H9 (cell line): ENCODE measurements at regions not wholly inside any gene's neighbourhood (a gene's known extent, or its start where the extent isn't known, plus 50 kb on each side); places are given as distances from the start of the nearest gene placed in this dataset.

ENCODE experiments used
- DNase-seq: peaks from one replicate; pipeline ENCODE4 v3.0.0-alpha.2; 2017
- H2AFZ ChIP-seq: one replicate; pipeline ENCODE4 v1.6.1; 2013; ENCODE audit warnings: mild to moderate bottlenecking, low read length, control low read depth, moderate library complexity
- H2AK5ac ChIP-seq: 2 replicates; pipeline ENCODE4 v1.6.1; 2013; ENCODE audit warnings: low read length, control low read depth, mixed read lengths; ENCODE audit not compliant: insufficient read length
- H2BK120ac ChIP-seq: one replicate; pipeline ENCODE4 v1.6.1; 2013; ENCODE audit warnings: low read depth, mild to moderate bottlenecking, low read length, control low read depth, inconsistent platforms; ENCODE audit not compliant: poor library complexity, severe bottlenecking
- H2BK12ac ChIP-seq: 2 replicates; pipeline ENCODE4 v1.6.1; 2013; ENCODE audit warnings: low read length, control low read depth, mixed read lengths, low read depth; ENCODE audit not compliant: insufficient read length
- H2BK15ac ChIP-seq: 2 replicates; pipeline ENCODE4 v1.6.1; 2013; ENCODE audit warnings: low read depth, low read length, control low read depth
- H2BK20ac ChIP-seq: one replicate; pipeline ENCODE4 v1.6.1; 2013; ENCODE audit warnings: low read depth, mild to moderate bottlenecking, low read length, control low read depth, inconsistent platforms; ENCODE audit not compliant: poor library complexity, severe bottlenecking
- H2BK5ac ChIP-seq: 2 replicates; pipeline ENCODE4 v1.6.1; 2013; ENCODE audit warnings: low read length, control low read depth, mixed read lengths; ENCODE audit not compliant: insufficient read length
- H3K14ac ChIP-seq: 2 replicates; pipeline ENCODE4 v1.6.1; 2013; ENCODE audit warnings: low read length, control low read depth; ENCODE audit not compliant: insufficient read depth
- H3K18ac ChIP-seq: 2 replicates; pipeline ENCODE4 v1.6.1; 2013; ENCODE audit warnings: low read depth, mild to moderate bottlenecking, mixed read lengths, low read length, control low read depth; ENCODE audit not compliant: insufficient read length
- H3K23ac ChIP-seq: 2 replicates; pipeline ENCODE4 v1.6.1; 2013; ENCODE audit warnings: low read length, control low read depth, mixed read lengths, low read depth; ENCODE audit not compliant: insufficient read length
- H3K23me2 ChIP-seq: 2 replicates; pipeline ENCODE4 v1.6.1; 2013; ENCODE audit warnings: low read depth, mild to moderate bottlenecking, mixed read lengths, low read length, control low read depth; ENCODE audit not compliant: insufficient read length, poor library complexity, severe bottlenecking
- H3K27ac ChIP-seq: 2 replicates; pipeline ENCODE4 v1.5.1; 2013; ENCODE audit warnings: low read length, control low read depth, mixed read lengths, low read depth; ENCODE audit not compliant: insufficient read length
- H3K27me3 ChIP-seq: 2 replicates; pipeline ENCODE4 v1.6.1; 2013; ENCODE audit warnings: low read length, control low read depth, inconsistent platforms; ENCODE audit not compliant: insufficient read depth
- H3K4ac ChIP-seq: 2 replicates; pipeline ENCODE4 v1.6.1; 2013; ENCODE audit warnings: low read depth, mild to moderate bottlenecking, control low read depth, inconsistent platforms, low read length, moderate library complexity
- H3K4me1 ChIP-seq: 2 replicates; pipeline ENCODE4 v1.6.1; 2013; ENCODE audit warnings: low read length, control low read depth, inconsistent platforms; ENCODE audit not compliant: insufficient read depth
- H3K4me2 ChIP-seq: 2 replicates; pipeline ENCODE4 v1.6.1; 2013; ENCODE audit warnings: low read length, control low read depth, mixed read lengths; ENCODE audit not compliant: insufficient read length, insufficient read depth
- H3K56ac ChIP-seq: 2 replicates; pipeline ENCODE4 v1.6.1; 2013; ENCODE audit warnings: low read depth, mild to moderate bottlenecking, mixed read lengths, low read length, control low read depth; ENCODE audit not compliant: insufficient read length
- H3K79me1 ChIP-seq: 2 replicates; pipeline ENCODE4 v1.6.1; 2013; ENCODE audit warnings: low read depth, mild to moderate bottlenecking, moderate library complexity, low read length, control low read depth, inconsistent platforms; ENCODE audit not compliant: insufficient read depth, poor library complexity, severe bottlenecking
- H3K79me2 ChIP-seq: 2 replicates; pipeline ENCODE4 v1.6.1; 2013; ENCODE audit warnings: low read length, control low read depth, inconsistent platforms; ENCODE audit not compliant: insufficient read depth
- H3K9ac ChIP-seq: 2 replicates; pipeline ENCODE4 v1.6.1; 2013; ENCODE audit warnings: low read length, control low read depth, mixed read lengths; ENCODE audit not compliant: insufficient read length; ENCODE audit errors: extremely low read depth
- H3K9me3 ChIP-seq: one replicate; pipeline ENCODE4 v1.6.1; 2013; ENCODE audit warnings: low read depth, low read length, inconsistent platforms; ENCODE audit not compliant: control insufficient read depth
- H3T11ph ChIP-seq: one replicate; pipeline ENCODE4 v1.6.1; 2013; ENCODE audit warnings: mild to moderate bottlenecking, low read length, control low read depth, inconsistent platforms
- H4K20me1 ChIP-seq: one replicate; pipeline ENCODE4 v1.6.1; 2013; ENCODE audit not compliant: control insufficient read depth, insufficient read length, insufficient read depth
- H4K5ac ChIP-seq: 2 replicates; pipeline ENCODE4 v1.6.1; 2013; ENCODE audit warnings: low read depth, mild to moderate bottlenecking, mixed read lengths, low read length, control low read depth; ENCODE audit not compliant: insufficient read length
- H4K8ac ChIP-seq: replicated peaks from 2 replicates; pipeline ENCODE4 v1.6.1; 2013; ENCODE audit warnings: low read length, control low read depth, mixed read lengths, low read depth; ENCODE audit not compliant: insufficient read length
- H4K91ac ChIP-seq: 2 replicates; pipeline ENCODE4 v1.6.1; 2013; ENCODE audit warnings: low read depth, mild to moderate bottlenecking, moderate library complexity, mixed read lengths, low read length, control low read depth; ENCODE audit not compliant: insufficient read length
- H3K27ac Mint-ChIP-seq, 3 experiments: 2 replicates in 2 of 3; 3 replicates in 1 of 3; pipeline ENCODE4 v1.8.0; 2020 to 2021; ENCODE audit warnings: mixed read lengths in 3 of 3, mild to moderate bottlenecking in 1 of 3, moderate library complexity in 1 of 3
- H3K27me3 Mint-ChIP-seq: 2 replicates; pipeline ENCODE4 v1.8.0; 2021; ENCODE audit warnings: low read depth, mild to moderate bottlenecking, moderate library complexity, mixed read lengths
- H3K36me3 Mint-ChIP-seq, 3 experiments: 2 replicates in 2 of 3; 3 replicates in 1 of 3; pipeline ENCODE4 v1.8.0; 2020 to 2021; ENCODE audit warnings: low read depth in 3 of 3, mixed read lengths in 3 of 3; ENCODE audit not compliant: insufficient read depth in 1 of 3
- H3K4me1 Mint-ChIP-seq, 2 experiments: 2 replicates each; pipeline ENCODE4 v1.8.0; 2020; ENCODE audit warnings: mixed read lengths in 2 of 2
- H3K4me3 Mint-ChIP-seq, 2 experiments: 2 replicates in 1 of 2; 3 replicates in 1 of 2; pipeline ENCODE4 v1.8.0; 2020 to 2021; ENCODE audit warnings: mild to moderate bottlenecking in 2 of 2, mixed read lengths in 2 of 2, moderate library complexity in 1 of 2
- H3K9me3 Mint-ChIP-seq, 2 experiments: 2 replicates in 1 of 2; 3 replicates in 1 of 2; pipeline ENCODE4 v1.8.0; 2020; ENCODE audit warnings: mild to moderate bottlenecking in 2 of 2, mixed read lengths in 2 of 2, moderate library complexity in 1 of 2
- CTCF ChIP-seq: fragments of 200-600 bp; sonication (generic); conservative IDR thresholded peaks from 3 replicates; pipeline ENCODE4 v1.8.0; 2021; ENCODE audit warnings: antibody characterized with exemption, mild to moderate bottlenecking
- WGBS: extraction: QIAGEN DNeasy Blood & Tissue Kit; methylation state at CpG from one replicate; pipeline ENCODE4 v1.1.7; 2013; ENCODE audit warnings: missing lambda C conversion rate, low lambda C conversion rate, mixed read lengths; ENCODE audit not compliant: insufficient read length; ENCODE audit errors: extremely low coverage; 5-methylcytosine and 5-hydroxymethylcytosine counted together

- H3K18ac ChIP-seq = no peak overlapping the region
- no peaks in the 10 kb centered on the region for H3K27me3 ChIP-seq
- H2BK12ac ChIP-seq = no peak overlapping the region
- TF ChIP-seq CTCF = no peak
- H4K20me1 ChIP-seq = no peaks in the 10 kb centered on the region
- no peak overlapping the region for H2BK15ac ChIP-seq
- H2BK120ac ChIP-seq = no peak overlapping the region
- no peaks in the 10 kb centered on the region for H3K4me1 ChIP-seq
- no peaks in the 10 kb centered on the region for H3K23me2 ChIP-seq
- no peaks in the 10 kb centered on the region for H3K79me2 ChIP-seq
- no peak overlapping the region for H3K27ac ChIP-seq
- no peak overlapping the region for H4K91ac ChIP-seq
- Mint-ChIP-seq H3K4me3 (no peak overlapping the region), H3K9me3 (peaks cover 54 to 61% of the 10 kb centered on the region in 2 experiments), H3K27me3 (peaks cover 2% of the 10 kb centered on the region), H3K4me1 (no peaks in the 10 kb centered on the region), H3K27ac (no peak overlapping the region), H3K36me3 (peaks cover 20 to 26% (median 24%) of the 10 kb centered on the region in 3 experiments)
- H3K14ac ChIP-seq = no peak overlapping the region
- no peaks in the 10 kb centered on the region for H3K79me1 ChIP-seq
- H3K9ac ChIP-seq = no peak overlapping the region
- DNase-seq = no peak
- no peak overlapping the region for H3K4me2 ChIP-seq
- no peak overlapping the region for H3K56ac ChIP-seq
- H3K23ac ChIP-seq = no peak overlapping the region
- no CpG with 5 or more reads among the region's 9 CpGs for WGBS
- H2BK5ac ChIP-seq = no peak overlapping the region
- H2AK5ac ChIP-seq = no peak overlapping the region
- H4K5ac ChIP-seq = no peak overlapping the region
- H2AFZ ChIP-seq = no peak overlapping the region
- H4K8ac ChIP-seq = no peak overlapping the region
- H3K9me3 ChIP-seq = peaks cover 37% of the 10 kb centered on the region
- no peak overlapping the region for H2BK20ac ChIP-seq
- no peak overlapping the region for H3T11ph ChIP-seq
- H3K4ac ChIP-seq = no peak overlapping the region
Observed at GRCh38 chr14:105765893-105766614, 239.7 kb downstream of the TMEM121 start.
